Progenitor cell of endocrine pancreas (in vitro differentiated cells): ENCODE measurements at regions not wholly inside any gene's neighbourhood (a gene's known extent, or its start where the extent isn't known, plus 50 kb on each side); places are given as distances from the start of the nearest gene placed in this dataset.

Experiments
- DNase-seq: peaks from one replicate; pipeline ENCODE4 v3.0.0; 2021; ENCODE audit warnings: low spot score; ENCODE audit not compliant: unreplicated experiment
- H3K27ac Mint-ChIP-seq: 2 replicates; pipeline ENCODE4 v1.8.0; 2021; ENCODE audit warnings: mild to moderate bottlenecking, moderate library complexity, mixed read lengths
- H3K27me3 Mint-ChIP-seq: 2 replicates; pipeline ENCODE4 v1.8.0; 2021; ENCODE audit warnings: mixed read lengths
- H3K36me3 Mint-ChIP-seq: 2 replicates; pipeline ENCODE4 v1.8.0; 2022; ENCODE audit warnings: mixed read lengths; ENCODE audit not compliant: insufficient read depth
- H3K4me1 Mint-ChIP-seq: 2 replicates; pipeline ENCODE4 v1.8.0; 2021; ENCODE audit warnings: low read depth, mixed read lengths
- H3K4me3 Mint-ChIP-seq: 2 replicates; pipeline ENCODE4 v1.8.0; 2021; ENCODE audit warnings: low read depth, mild to moderate bottlenecking, moderate library complexity, mixed read lengths
- H3K9me3 Mint-ChIP-seq: 2 replicates; pipeline ENCODE4 v1.8.0; 2021; ENCODE audit warnings: low read depth, mixed read lengths
- CTCF ChIP-seq: fragments of 200-600 bp; sonication (generic); IDR thresholded peaks from one replicate; pipeline ENCODE4 v1.5.0; 2021; ENCODE audit warnings: antibody characterized with exemption, mild to moderate bottlenecking; ENCODE audit not compliant: unreplicated experiment

DNA sequence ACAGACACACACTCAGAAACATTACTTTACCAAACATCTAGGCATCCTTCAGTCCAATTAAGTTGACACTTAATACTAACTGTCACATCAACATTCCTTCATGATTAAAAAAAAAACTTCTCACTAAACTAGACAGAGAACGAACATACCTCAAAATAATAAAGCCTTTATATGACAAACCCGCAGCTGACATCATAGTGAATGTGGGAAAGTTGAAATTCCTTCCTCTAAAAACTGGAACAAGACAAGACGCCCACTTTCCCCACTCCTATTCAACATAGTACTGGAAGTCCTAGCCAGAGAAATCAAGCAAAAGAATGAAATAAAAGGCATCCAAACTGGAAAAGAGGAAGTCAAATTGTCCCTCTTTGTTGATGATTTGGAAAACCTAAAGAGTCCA lies 96.9 kb upstream of the PPP1R9A start:
- Mint-ChIP-seq H3K9me3 (peaks cover 5% of the 10 kb centered on the region), H3K36me3 (no peaks in the 10 kb centered on the region), H3K4me3 (no peak overlapping the region), H3K27me3 (no peaks in the 10 kb centered on the region), H3K4me1 (no peaks in the 10 kb centered on the region), H3K27ac (no peak overlapping the region)
- DNase-seq = no peak
- no peak for TF ChIP-seq CTCF

- Mint-ChIP-seq H3K36me3 (peaks cover 10% of the 10 kb centered on the region), H3K4me1 (no peaks in the 10 kb centered on the region), H3K4me3 (no peak overlapping the region), H3K9me3 (peaks cover 25% of the 10 kb centered on the region), H3K27ac (no peak overlapping the region), H3K27me3 (no peaks in the 10 kb centered on the region)
- no peak for TF ChIP-seq CTCF
- DNase-seq = no peak
Observed at GRCh38 chr7:94813917-94814316, 93.5 kb upstream of the PPP1R9A start.

GRCh38 chr7:94823947-94824346 lies 83.4 kb upstream of the PPP1R9A start:
- no peaks in the 10 kb centered on the region for H3K36me3 Mint-ChIP-seq
- H3K27me3 Mint-ChIP-seq = no peaks in the 10 kb centered on the region
- no peak for DNase-seq
- TF ChIP-seq CTCF = no peak
- H3K27ac Mint-ChIP-seq = no peak overlapping the region
- peaks cover 30% of the 10 kb centered on the region for H3K9me3 Mint-ChIP-seq
- no peak overlapping the region for H3K4me3 Mint-ChIP-seq
- peaks cover 3% of the 10 kb centered on the region for H3K4me1 Mint-ChIP-seq

DNA sequence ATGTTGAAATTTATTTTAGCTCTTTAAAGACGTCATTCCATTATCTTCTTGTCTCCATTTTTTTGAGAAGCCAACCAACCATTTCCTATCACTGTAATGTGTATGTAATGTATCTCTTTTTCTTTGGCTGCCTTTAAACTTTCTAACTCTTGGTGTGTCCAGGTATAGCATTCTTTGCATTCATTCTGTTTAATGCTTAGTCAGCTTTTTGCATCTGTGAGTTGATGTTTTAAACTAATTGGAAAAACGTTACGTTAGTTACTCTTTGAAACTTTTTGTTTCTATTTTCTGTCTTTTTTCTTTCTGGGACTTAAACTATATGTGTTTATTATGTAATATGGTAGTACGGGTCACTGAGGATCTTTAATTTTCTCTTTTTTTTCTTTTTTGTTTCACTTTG lies 77.4 kb upstream of the PPP1R9A start:
- Mint-ChIP-seq H3K27ac (no peak overlapping the region), H3K9me3 (peaks cover 28% of the 10 kb centered on the region)

GRCh38 chr7:94832051-94832450 lies 75.3 kb upstream of the PPP1R9A start:
- no peaks in the 10 kb centered on the region for H3K36me3 Mint-ChIP-seq
- H3K4me3 Mint-ChIP-seq = no peak overlapping the region
- no peak for TF ChIP-seq CTCF
- peaks cover 23% of the 10 kb centered on the region for H3K9me3 Mint-ChIP-seq
- H3K27ac Mint-ChIP-seq = no peak overlapping the region
- H3K27me3 Mint-ChIP-seq = no peaks in the 10 kb centered on the region
- H3K4me1 Mint-ChIP-seq = no peaks in the 10 kb centered on the region
- no peak for DNase-seq

More for the DNA sequence above, 77.4 kb upstream of the PPP1R9A start:
- Mint-ChIP-seq H3K4me3 (no peak overlapping the region), H3K36me3 (no peaks in the 10 kb centered on the region), H3K4me1 (no peaks in the 10 kb centered on the region), H3K27me3 (no peaks in the 10 kb centered on the region)
- no peak for TF ChIP-seq CTCF
- DNase-seq = no peak
